ENCODE measurements at regions not wholly inside any gene's neighbourhood (a gene's known extent, or its start where the extent isn't known, plus 50 kb on each side); places are given as distances from the start of the nearest gene placed in this dataset.

GRCh38 chr4:96194993-96195392 lies 355.1 kb downstream of the PDHA2 start:
- H3K4me3 ChIP-seq (ENCODE audit: low read depth in 1 of 3, low read length in 3 of 3), result no peak overlapping the region
- H3K27me3 ChIP-seq (ENCODE audit: control insufficient read depth in 4 of 4, insufficient read depth in 4 of 4, low read length in 3 of 4), result no peaks in the 10 kb centered on the region
- no peaks in the 10 kb centered on the region for H3K9me3 ChIP-seq (ENCODE audit: control insufficient read depth in 4 of 4, low read length in 3 of 4)
- TF ChIP-seq RXRA (IDR thresholded peaks at IDR 0.05) (no peak), HNF4G (IDR thresholded peaks at IDR 0.05) (no peak), HNF4A (conservative IDR thresholded peaks at IDR 0.05) (no peak), GABPA (IDR thresholded peaks at IDR 0.05 in 1 of 2, conservative IDR thresholded peaks at IDR 0.05 in 1 of 2) (no peak), ZBTB33 (IDR thresholded peaks at IDR 0.05) (no peak), RAD21 (IDR thresholded peaks at IDR 0.05) (no peak), CTCF (IDR thresholded peaks at IDR 0.05; ENCODE audit: low read depth, low read length, missing input control) (no peak), MAX (IDR thresholded peaks at IDR 0.05) (no peak), FOXA1 (IDR thresholded peaks at IDR 0.05) (no peak)
- no peak overlapping the region for H3K9ac ChIP-seq (ENCODE audit: low read depth in 1 of 2, low read length in 2 of 2)
- no peaks in the 10 kb centered on the region for H3K4me1 ChIP-seq (ENCODE audit: control insufficient read depth in 4 of 4, insufficient read depth in 4 of 4, low read length in 3 of 4)
- no peak for DNase-seq (ENCODE audit: low spot score)
- H3K27ac ChIP-seq (ENCODE audit: low read depth in 1 of 2, low read length in 2 of 2), result no peak overlapping the region
- WGBS, result 58% methylated on average over 1 of the region's 1 CpG
- no peaks in the 10 kb centered on the region for H3K36me3 ChIP-seq (ENCODE audit: control insufficient read depth in 4 of 4, insufficient read depth in 3 of 4, low read depth in 1 of 4, low read length in 3 of 4)

GRCh38 chr4:96205143-96205936 lies 365.4 kb downstream of the PDHA2 start:
- no peaks in the 10 kb centered on the region for H3K36me3 ChIP-seq (ENCODE audit: control insufficient read depth in 4 of 4, insufficient read depth in 3 of 4, low read depth in 1 of 4, low read length in 3 of 4)
- WGBS, result 54% methylated on average over 5 of the region's 5 CpGs
- no peak overlapping the region for H3K4me3 ChIP-seq (ENCODE audit: low read depth in 1 of 3, low read length in 3 of 3)
- H3K9ac ChIP-seq (ENCODE audit: low read depth in 1 of 2, low read length in 2 of 2), result no peak overlapping the region
- no peaks in the 10 kb centered on the region for H3K27me3 ChIP-seq (ENCODE audit: control insufficient read depth in 4 of 4, insufficient read depth in 4 of 4, low read length in 3 of 4)
- no peaks in the 10 kb centered on the region for H3K4me1 ChIP-seq (ENCODE audit: control insufficient read depth in 4 of 4, insufficient read depth in 4 of 4, low read length in 3 of 4)
- TF ChIP-seq FOXA1 (IDR thresholded peaks at IDR 0.05), result no peak
- no peak for TF ChIP-seq HNF4A (conservative IDR thresholded peaks at IDR 0.05)
- TF ChIP-seq HNF4G (IDR thresholded peaks at IDR 0.05), result no peak
- TF ChIP-seq EGR1 (IDR thresholded peaks at IDR 0.05; ENCODE audit: low read depth in 2 of 2), result no peak
- no peak for TF ChIP-seq SP1 (IDR thresholded peaks at IDR 0.05)
- TF ChIP-seq RXRA (IDR thresholded peaks at IDR 0.05), result no peak
- TF ChIP-seq YY1 (IDR thresholded peaks at IDR 0.05), result no peak
- TF ChIP-seq ATF3 (IDR thresholded peaks at IDR 0.05), result no peak
- no peak for TF ChIP-seq RAD21 (IDR thresholded peaks at IDR 0.05)
- TF ChIP-seq ZBTB33 (IDR thresholded peaks at IDR 0.05), result no peak
- TF ChIP-seq NR2F2 (IDR thresholded peaks at IDR 0.05), result no peak
- no peak for DNase-seq (ENCODE audit: low spot score)
- H3K27ac ChIP-seq (ENCODE audit: low read depth in 1 of 2, low read length in 2 of 2), result no peak overlapping the region
- H3K9me3 ChIP-seq (ENCODE audit: control insufficient read depth in 4 of 4, low read length in 3 of 4), result no peaks in the 10 kb centered on the region

Data from liver (tissue), 8 donors.